CD1c-positive myeloid dendritic cell (primary cell): ENCODE measurements at regions not wholly inside any gene's neighbourhood (a gene's known extent, or its start where the extent isn't known, plus 50 kb on each side); places are given as distances from the start of the nearest gene placed in this dataset.
A peak's percentile ranks its signal among the peaks of the same experiment; 100 is the strongest.

Experiments used
- DNase-seq: peaks from one replicate; pipeline ENCODE4 v3.0.0-alpha.2; 2016; ENCODE audit errors: extremely low spot score

DNA sequence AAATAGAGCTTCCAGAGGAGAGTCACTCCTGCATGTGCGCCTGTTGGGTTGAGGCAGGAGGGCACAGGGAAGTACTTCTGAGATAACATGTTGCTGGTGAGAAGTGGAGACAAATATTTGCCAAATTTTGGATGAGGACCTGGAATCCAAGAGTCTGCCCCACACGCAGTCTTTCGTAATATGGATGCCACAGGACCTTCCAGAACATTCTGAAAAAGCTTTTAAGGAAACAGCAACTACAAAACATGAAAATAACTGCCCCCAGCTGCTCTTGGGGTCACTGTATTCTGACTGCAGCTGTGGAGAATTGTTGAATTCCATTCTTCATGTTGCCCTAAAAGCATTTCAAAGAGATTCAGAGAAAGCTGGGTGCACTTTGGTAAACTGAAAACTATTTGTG, 227.5 kb downstream of the C1D start:
- DNase-seq = no peak

DNA sequence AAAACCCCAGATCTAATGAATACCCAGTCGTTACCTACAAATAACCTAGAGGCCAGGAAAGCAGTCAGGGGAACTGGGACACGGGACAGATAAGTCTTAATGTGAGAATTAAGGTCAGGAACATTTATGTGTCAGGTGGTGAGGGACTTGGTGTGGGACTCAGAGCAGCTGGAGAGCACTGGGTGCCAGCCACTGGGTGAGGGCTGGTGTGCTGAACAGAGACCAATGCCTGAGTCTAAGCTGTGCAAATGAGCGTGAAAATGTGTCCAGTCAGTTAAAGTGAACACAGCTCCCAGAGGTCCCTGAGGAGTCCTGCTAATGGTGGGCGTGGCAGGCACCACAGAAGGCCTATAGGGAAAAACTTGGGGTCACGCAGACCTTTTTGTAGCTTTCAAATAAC, 225.9 kb downstream of the C1D start:
- no peak for DNase-seq

GRCh38 chr2:67838205-67838604, 224.6 kb downstream of the C1D start:
- no peak for DNase-seq

DNA sequence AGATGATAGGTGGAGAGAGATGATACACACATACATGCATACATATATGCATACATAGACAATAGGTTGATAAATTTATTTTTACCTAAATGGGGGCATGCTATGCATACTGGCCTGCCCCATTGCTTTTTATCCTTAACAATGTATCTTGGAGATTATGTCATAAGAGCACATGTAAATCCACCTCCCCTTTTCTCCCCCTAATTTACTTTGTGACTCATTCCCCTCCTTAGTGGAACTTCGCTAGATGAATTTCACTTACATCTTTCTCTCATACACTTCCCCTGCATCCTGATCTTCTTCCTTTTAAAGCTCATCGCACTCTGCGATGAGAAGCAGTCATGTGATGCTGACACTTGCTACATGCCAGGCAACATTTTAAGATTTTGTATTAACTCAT, 223.6 kb downstream of the C1D start:
- no peak for DNase-seq

- no peak for DNase-seq
Observed at GRCh38 chr2:67839668-67840067, 223.1 kb downstream of the C1D start.

DNA sequence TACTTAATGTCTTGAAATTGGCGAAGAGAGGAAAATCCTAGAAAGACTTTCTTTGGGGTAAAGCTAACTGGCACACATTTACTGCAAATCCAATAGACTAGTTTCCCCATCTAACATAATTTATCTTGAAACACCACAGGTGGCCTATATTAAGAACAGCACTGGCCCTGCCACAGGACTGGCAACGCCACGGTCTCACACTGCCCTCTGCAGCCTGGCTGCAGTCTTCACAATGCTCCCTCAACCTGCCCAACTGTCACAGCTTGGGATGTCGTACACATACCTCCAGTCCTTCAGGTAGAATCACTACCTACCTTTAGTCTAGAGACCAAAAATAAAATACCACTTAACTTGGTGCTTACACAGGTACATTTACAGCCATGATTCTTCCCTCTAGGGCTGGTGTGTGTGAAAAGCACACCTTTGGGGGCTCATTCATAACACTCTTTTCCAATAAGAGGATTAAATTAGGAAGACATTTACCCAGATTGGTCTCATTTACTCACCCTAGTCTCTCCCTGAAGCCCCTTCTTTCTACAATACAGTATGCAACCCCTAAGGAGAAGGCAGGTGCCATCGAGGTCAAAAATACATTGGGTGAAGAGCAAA, 222.2 kb downstream of the C1D start:
- DNase-seq = peak; percentile 3

- no peak for DNase-seq
Observed at GRCh38 chr2:67841711-67842110, 221.1 kb downstream of the C1D start.

DNA sequence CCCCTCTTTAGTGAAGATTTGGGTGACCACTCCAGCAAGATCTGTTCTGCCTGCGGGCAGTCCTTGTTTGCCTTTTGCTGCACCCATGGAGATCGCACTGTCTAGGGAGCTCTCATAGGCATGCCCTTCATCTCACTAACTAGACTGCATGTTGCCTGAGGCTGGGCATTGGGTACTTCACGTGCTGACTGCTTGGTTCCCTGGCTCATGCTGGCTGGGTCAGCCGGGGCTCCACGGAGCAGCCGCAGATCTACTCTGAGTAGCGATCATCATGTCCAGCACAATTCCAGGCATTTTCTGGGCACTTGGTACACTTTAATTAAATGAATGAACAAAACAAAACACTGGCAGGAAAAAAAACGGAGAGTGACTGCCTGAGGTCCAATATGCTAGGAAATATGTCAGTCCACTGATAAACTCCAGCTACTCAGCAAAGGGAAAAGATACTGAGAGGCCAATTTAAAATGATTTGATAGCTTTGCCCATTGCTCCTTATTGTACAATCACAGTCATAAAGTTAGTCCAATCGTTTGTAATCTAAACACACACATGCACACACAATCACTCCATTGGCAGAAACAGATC, 220.3 kb downstream of the C1D start:
- no peak for DNase-seq

DNA sequence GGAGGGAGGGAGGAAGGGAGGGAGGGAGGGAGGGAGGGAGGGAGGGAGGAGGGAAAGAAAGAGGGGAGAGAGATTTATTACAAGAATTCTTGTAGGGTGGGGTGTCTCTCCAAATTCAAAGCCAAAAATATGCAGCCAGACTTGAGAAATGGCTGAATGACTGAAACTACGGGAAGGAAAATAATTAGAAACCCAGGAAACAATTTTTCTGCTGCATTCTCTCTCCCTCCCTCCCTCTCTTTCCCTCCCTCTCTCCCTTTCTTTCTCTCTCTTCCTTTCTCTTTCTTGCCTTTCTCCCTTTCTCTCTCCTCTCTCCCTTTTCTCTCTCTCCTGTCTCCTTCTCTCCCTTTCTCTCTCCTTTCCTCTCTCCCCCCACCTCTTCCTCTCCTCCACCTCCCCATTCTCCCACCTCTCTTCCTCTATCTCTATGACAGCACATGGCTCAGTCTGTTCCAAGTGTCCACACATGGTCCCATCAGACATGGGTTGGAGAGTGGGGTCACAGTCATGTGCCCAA, 218.7 kb downstream of the C1D start:
- no peak for DNase-seq

- no peak for DNase-seq
Observed at GRCh38 chr2:67845621-67846369, 217.0 kb downstream of the C1D start.

DNA sequence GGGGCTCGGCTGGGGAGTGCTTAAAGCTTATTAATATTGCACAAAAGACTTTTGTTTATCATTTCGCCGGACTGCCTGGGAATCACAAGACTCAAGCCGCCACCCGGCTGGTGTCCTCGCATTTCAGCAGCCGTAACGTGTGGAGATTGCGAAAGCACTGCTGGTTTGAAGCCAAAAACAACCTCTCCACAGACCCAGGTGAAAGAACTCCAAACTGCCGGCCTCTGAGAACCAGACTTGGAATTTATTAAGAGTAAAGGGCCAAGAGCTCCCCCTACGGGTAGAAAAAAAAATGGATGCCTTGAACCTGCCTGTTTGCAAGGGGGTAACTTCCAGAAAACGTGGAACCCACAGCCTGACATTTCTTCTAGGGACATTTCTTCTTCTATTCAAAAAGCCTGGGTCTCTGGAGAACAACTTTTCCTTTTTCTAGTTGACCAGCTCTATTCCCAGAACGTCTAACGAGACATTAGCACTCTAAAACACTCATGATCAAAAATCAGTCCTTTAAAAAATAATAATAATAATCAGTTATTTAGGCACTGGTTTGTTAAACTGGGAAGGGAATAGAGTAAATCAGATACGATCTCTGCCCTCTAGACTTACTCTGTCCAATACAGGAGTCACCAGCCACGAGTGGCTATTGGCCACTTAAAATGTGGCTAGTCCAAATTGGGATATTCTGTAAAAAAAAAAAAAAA, 216.3 kb downstream of the C1D start:
- DNase-seq = peak; percentile 50

DNA sequence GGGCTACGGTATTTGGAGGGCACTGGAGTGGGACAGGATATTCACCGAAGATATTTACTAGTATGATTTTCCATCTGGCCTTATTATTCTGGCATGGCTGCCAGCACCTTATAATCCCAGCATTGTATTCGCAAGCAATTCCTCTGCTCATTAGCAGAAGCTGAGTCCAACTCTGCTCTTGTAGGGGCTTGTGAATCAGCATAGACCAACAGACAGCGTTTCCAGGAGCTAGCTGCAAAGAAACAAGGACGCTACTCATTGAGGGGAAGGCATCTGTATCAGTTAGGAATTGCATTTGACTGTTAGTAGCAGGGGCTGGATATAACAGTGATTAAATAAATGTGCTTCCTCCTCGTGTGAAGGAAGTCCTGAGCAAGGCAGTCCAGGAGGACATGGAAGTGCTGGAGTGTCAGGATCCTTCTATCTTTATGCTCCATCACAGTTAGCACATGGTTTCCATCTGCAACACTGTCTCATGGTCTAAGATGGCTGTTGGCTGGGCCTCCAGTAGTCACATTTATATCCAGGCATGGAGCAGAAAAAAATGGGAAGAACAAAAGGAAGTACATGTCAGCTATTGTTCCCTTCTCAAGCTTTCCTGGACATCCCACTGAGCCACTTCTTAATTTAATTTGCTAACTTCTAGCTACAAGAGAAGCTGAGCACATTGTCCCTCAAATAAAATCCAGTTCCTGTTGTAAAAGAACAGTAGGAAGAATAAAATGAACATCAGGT, 214.1 kb downstream of the C1D start:
- no peak for DNase-seq

DNA sequence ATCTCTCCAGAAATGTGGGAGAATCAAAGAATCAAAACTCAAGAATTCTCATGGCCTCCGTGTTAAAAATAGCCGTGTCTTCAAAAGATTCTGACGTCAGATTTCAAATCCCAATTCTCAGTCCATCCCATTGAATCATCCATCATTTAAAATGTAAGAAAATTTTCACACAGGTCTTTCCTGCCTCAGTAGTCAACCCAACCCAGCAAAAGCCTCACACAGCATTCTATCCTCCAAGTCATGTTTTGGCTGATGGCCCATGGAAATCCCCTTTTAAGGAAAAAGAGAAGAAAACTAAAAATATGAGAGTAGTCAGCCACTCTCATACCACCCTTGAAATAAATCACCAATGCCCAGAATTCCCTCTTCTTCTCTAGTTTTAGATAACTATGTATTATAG, 211.8 kb downstream of the C1D start:
- DNase-seq = no peak

DNA sequence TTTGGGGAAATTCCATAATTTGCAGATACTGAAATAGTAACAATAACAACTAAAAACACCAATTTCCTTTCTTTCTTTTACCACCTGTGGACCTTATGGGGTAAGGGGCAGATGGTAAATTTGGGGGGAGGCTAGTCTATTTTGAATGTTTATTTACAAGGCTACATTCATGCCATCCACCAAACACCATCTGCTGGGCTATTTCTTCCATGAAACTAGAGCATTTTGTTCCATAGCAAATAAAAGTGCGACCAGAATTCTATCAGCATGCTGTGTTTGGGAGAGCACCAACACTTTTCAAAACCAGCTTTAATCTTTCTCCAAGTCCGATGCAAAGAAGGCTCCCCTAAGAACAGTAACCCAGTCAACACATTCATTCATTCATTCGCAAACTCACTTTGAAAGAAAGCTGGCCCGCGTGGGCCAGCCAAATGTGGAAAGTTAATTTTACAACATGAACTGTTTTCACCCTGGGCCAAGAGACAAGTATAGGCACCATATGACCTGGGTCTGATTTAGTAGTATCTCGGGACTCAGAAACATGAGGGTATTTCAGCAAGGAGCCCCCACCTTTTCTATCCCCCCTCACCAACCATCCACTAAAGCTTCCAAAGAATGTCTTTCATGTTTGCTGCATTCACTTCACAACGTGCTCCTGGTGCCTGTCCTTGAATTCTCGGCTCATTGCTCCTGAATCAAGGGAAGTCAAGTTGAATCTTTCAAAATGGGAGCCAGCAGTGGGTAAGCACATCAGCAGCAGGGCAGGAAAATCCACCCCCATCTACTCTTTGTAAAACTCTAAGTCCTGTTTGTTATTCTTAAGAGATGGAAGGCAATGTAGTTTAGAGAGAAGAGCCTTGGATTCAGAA, 210.6 kb downstream of the C1D start:
- no peak for DNase-seq

DNA sequence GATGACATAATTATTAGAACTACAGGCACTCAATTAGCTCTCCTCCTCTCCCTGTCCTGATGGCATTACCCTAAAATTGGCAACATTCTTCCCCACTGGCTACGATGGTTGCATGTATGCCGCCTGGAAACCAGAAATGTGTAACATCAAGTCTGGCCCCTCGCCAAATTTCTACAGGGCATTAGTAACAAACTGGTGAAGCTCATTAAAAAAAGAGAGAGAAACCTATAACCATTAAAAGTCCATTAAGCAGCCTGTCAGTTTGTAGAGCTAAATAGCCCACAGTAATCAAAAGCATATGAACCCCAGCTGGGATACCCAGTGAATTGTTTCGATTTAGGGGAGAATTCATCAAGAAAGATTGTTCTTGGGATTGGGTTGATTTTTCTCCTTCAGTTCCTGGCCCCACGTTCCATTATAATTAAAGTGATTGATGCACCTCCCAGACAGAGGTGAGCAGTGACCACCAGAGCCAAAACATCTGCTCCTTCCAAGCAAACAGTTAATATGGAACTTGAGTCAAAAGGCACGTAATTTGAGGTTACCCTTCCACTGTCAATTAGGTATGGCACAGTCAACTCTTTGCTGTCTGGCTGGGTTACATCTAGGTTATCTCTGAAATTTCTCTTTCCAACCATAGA, 208.6 kb downstream of the C1D start:
- DNase-seq = no peak

GRCh38 chr2:67854798-67855197, 208.0 kb downstream of the C1D start:
- no peak for DNase-seq

GRCh38 chr2:67856866-67857265, 205.9 kb downstream of the C1D start:
- DNase-seq = no peak

DNA sequence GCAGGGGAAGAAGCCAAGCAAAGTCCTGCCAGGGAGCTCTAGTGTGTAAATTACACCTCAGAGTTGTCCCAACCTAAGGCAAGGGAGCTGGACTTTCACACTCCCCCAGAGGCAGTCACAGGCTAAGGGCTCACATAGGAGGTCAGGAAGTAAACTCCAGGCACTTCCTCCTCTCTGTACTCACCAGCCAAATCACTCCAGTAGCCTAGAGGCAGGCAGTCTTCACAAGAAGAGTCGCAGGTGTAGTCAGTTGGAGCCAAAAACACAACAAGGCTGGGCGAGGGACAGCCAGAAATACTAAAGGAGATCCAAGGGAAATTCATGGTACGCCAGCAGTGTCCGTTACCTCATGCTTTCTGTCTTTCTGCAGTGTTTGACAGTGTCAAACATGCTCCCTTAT, 205.0 kb downstream of the C1D start:
- no peak for DNase-seq

GRCh38 chr2:67858886-67859285, 203.9 kb downstream of the C1D start:
- DNase-seq = no peak

GRCh38 chr2:67865917-67866316, 196.9 kb downstream of the C1D start:
- DNase-seq = no peak
